ENCODE measurements at regions not wholly inside any gene's neighbourhood (a gene's known extent, or its start where the extent isn't known, plus 50 kb on each side); places are given as distances from the start of the nearest gene placed in this dataset.

GRCh38 chr19:27752530-27753184 lies 1460.3 kb downstream of the UQCRFS1 start:
- no peak for DNase-seq

GRCh38 chr19:27751044-27751391 lies 1461.9 kb downstream of the UQCRFS1 start:
- no peak for DNase-seq

- DNase-seq = no peak
These were observed 1462.4 kb downstream of the UQCRFS1 start for GRCh38 chr19:27750391-27751043.

- no peak for DNase-seq
These were observed 1464.3 kb downstream of the UQCRFS1 start for GRCh38 chr19:27748551-27749152.

GRCh38 chr19:27746691-27747380 lies 1466.1 kb downstream of the UQCRFS1 start:
- no peak for DNase-seq

- DNase-seq = no peak
These were observed 1466.9 kb downstream of the UQCRFS1 start for GRCh38 chr19:27745978-27746542.

- no peak for DNase-seq
These were observed 1467.8 kb downstream of the UQCRFS1 start for GRCh38 chr19:27744926-27745768.

GRCh38 chr19:27742041-27742440 lies 1470.9 kb downstream of the UQCRFS1 start:
- DNase-seq = no peak

GRCh38 chr19:27741236-27741635 lies 1471.7 kb downstream of the UQCRFS1 start:
- DNase-seq = no peak

GRCh38 chr19:27740396-27740795 lies 1472.6 kb downstream of the UQCRFS1 start:
- DNase-seq = no peak

GRCh38 chr19:27738569-27739193 lies 1474.3 kb downstream of the UQCRFS1 start:
- no peak for DNase-seq

- DNase-seq = no peak
These were observed 1476.7 kb downstream of the UQCRFS1 start for GRCh38 chr19:27736225-27736624.

- DNase-seq = no peak
These were observed 1477.6 kb downstream of the UQCRFS1 start for GRCh38 chr19:27735314-27735713.

- DNase-seq = no peak
These were observed 1478.3 kb downstream of the UQCRFS1 start for GRCh38 chr19:27734496-27735220.

- no peak for DNase-seq
These were observed 1479.2 kb downstream of the UQCRFS1 start for GRCh38 chr19:27733551-27734266.

- DNase-seq = no peak
These were observed 1483.6 kb downstream of the UQCRFS1 start for GRCh38 chr19:27729332-27729731.

GRCh38 chr19:27722625-27723024 lies 1490.3 kb downstream of the UQCRFS1 start:
- DNase-seq = no peak

- no peak for DNase-seq
These were observed 1492.8 kb downstream of the UQCRFS1 start for GRCh38 chr19:27720155-27720554.

GRCh38 chr19:27719034-27719433 lies 1493.9 kb downstream of the UQCRFS1 start:
- DNase-seq = no peak

- DNase-seq = no peak
These were observed 1494.7 kb downstream of the UQCRFS1 start for GRCh38 chr19:27718234-27718633.

GRCh38 chr19:27717825-27718224 lies 1495.1 kb downstream of the UQCRFS1 start:
- DNase-seq = no peak
